GM19351 (cell line): ENCODE measurements at regions not wholly inside any gene's neighbourhood (a gene's known extent, or its start where the extent isn't known, plus 50 kb on each side); places are given as distances from the start of the nearest gene placed in this dataset.

Experiments used
- ATAC-seq: cut with Tn5 transposase; IDR thresholded peaks from one replicate; pipeline ENCODE4 v1.9.1; 2021; ENCODE audit warnings: mild to moderate bottlenecking, moderate library complexity; ENCODE audit not compliant: unreplicated experiment

DNA sequence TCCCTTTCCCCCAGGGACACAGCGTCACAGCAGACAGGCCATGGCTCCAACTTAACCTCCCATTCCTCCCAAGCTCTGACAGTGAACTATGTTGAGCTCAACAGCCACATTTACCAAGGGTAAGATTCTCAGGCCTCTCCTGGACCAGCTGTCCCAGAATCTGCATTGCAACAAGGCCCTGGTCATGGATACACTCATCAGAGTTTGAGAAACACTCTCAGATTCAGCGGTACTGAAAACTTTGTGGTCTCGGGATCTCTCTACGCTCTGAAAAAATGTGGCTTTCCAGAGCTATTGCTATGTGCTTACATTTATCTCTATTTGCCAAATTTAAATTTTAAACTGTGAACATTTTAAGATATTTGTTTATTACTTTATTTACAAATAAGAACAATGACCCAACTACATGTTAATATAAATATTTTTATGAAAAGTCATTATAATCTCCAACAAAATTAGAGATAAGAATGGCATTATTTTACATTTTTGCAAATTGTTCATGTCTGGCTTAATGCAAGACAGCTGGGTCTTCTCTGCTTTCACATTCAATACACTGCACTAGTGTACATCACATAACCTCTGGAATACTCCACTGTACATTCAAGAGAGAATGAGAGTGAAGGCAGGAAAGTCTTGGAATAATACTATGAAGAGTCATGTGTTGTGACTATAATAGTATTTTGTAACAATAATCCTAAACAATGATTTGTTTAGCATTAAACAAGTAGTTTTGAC is 190.9 kb upstream of the PITRM1 start:
- ATAC-seq: no peak

GRCh38 chr10:3362394-3362793 is 189.8 kb upstream of the PITRM1 start:
- no peak for ATAC-seq

GRCh38 chr10:3361640-3362039 is 189.1 kb upstream of the PITRM1 start:
- ATAC-seq: no peak

DNA sequence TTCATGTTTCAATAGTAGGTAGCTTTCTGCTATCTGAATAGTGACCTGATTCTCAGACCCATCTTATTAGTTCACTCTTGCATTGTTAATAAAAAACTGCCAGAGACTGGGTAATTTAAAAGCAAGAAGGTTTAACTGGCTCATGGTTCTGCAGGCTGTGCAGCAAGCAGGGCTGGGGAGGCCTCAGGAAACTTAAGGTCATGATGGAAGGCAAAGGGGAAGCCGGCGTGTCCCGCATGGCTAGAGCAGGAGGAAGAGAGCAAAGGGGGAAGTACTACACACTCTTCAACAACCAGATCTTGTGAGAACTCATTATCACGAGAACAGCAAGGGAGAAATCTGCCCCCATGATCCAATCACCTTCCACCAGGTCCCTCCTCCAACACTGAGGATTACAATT is 185.2 kb upstream of the PITRM1 start:
- no peak for ATAC-seq

DNA sequence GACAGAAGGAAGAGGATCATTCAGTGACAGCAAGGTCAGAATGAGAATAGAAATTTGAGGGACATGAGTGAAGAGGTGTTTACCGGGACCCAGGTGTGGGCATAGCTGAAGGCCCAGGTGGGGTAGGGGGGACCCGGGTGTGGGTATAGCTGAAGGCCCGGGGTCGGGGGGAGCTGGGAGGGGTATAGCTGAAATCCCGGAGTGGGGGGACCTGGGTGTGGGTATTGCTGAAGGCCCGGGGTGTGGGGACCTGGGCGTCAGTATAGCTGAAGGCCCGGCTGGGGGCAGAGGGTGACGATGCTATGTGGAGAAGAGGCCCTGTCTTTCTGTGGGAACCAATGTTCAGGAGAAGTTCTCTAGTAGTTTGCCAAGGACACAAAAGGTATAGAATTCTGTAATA is 183.0 kb upstream of the PITRM1 start:
- ATAC-seq: no peak

DNA sequence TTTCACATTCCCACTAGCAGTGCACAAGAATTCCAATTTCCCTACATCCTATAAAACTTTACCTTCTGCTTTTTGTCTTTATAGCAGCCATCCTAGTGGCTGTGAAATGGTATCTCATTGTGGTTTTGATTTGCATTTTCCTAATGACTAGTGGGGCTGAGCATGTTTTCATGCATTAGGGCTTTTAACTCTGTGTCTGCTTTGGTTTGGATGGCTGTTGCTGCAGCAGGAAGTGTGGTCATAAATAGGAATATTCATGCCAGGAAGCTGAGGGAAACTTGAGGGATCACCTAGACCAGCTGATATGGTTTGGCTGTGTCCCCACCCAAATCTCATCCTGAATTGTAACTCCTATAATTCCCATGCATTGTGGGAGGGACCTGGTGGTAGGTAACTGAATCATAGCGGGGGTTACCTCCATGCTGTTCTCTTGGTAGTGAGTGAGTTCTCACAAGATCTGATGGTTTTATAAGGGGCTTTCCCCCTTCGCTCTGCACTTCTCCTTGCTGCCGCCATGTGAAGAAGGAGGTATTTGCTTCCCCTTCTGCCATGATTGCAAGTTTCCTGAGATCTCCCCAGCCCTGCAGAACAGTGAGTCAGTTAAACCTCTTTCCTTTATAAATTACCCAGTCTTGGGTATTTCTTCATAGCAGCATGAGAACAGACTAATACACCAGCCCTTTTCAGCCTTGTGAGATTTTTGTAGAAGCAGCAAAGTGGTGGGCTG is 181.8 kb upstream of the PITRM1 start:
- no peak for ATAC-seq

GRCh38 chr10:3353235-3353634 is 180.7 kb upstream of the PITRM1 start:
- ATAC-seq: no peak

- ATAC-seq: no peak
Observed at GRCh38 chr10:3350617-3351258, 178.2 kb upstream of the PITRM1 start.

GRCh38 chr10:3350205-3350604 is 177.6 kb upstream of the PITRM1 start:
- no peak for ATAC-seq

- no peak for ATAC-seq
Observed at GRCh38 chr10:3348564-3348963, 176.0 kb upstream of the PITRM1 start.

GRCh38 chr10:3347413-3348182 is 175.0 kb upstream of the PITRM1 start:
- ATAC-seq: no peak

DNA sequence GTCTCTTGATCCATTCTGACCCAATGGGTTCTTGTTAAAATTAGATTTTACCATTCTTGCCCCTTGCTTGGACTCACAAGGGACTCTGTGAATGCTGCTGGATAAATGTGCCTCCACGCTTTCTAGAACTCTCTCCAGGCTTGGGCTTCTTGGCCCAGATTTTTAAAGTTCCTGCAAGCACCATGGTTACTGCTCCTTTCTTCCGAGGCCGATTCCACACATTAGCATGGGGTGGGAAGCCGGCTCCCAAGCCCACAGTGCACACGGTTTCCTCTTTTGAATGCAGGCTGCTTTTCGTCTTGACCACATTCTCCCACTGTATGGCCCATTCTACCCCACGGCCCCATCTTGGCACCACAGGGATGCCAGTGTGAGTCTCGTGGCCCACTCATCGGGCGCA is 174.3 kb upstream of the PITRM1 start:
- ATAC-seq: no peak

DNA sequence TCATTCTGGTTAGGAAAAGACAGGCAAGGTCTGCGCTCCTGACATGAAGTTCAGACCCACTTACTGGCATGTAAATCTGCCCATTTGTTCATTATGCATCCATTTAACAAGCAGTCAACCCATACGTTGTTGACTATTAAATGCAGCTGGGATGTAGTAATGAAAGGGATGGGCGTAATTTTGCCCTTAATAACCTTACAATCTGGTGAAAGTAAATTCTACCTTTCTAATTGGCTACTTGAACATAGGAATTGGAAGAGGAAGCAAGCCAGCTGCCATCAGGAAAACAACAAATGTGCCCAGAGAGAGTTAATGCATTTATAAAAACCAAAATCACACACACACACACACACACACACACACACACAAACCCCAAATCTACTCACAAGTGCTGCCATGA is 170.2 kb upstream of the PITRM1 start:
- no peak for ATAC-seq

DNA sequence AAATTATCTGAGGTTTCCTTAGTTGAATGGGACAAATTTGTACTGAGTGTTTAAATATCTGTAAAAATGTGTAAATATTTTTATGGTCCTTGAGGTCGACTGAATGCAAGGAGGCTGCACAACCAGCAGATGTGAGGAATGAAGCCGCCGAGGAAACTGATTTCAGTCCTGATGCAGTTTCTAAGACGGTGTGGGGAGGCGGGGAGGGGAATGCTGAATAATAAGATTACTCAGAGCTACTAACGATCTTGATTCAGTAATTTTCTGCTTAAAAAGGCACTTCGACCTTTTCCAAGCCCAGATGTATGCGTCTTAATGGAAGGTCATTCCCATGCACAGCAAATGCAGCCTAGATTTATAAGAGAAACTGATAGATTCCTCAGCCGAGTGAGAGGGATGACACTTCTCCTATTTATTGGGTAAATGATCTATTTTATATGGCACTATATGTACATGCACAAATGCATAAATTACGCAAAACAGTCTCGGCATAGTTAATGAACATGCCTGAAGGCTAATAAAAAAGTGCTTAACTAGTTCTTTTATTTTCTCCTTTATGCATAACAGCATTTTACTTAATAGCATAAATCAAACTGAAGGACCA is 167.6 kb upstream of the PITRM1 start:
- no peak for ATAC-seq

- no peak for ATAC-seq
Observed at GRCh38 chr10:3339531-3339950, 167.0 kb upstream of the PITRM1 start.

GRCh38 chr10:3339121-3339520 is 166.5 kb upstream of the PITRM1 start:
- ATAC-seq: no peak

DNA sequence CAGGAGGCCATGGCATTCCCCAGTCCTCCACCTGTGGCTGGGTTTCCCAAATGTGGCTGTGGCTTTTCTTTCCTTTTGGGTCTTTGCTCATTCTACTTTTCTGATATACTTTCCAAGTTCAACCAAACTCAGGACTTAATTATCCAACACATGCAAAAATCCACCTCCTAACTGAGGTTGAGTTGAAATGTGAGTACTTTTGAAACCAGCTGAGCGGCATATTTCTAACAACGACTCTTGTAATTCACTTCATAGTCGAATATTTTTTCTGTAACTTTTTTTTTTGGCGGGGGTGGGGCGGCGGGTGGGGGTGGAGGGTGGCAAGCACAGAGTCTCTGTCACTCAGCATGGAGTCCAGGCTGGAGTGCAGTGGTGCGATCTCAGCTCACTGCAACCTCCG is 165.2 kb upstream of the PITRM1 start:
- no peak for ATAC-seq

GRCh38 chr10:3336673-3337293 is 164.2 kb upstream of the PITRM1 start:
- ATAC-seq: no peak

DNA sequence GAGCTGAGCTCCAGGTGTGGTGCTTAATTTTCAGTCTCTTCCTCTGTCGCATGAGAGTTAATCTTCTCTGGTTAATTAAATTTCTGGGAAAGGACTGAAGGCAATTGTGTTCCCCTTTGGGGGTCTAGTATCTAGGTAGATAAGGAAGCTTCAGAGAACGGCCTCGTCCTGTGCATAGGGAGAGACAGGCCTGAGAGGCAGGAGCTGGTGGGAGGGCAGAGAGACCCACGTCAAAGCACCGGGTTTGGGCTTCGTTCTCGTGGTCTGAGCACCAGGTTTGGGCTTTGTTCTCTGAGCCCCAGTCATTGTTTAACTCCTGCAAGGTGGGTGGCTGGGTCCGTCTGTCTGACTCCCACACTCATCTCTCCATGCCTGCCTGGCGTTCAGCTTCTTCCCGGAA is 160.8 kb upstream of the PITRM1 start:
- ATAC-seq: no peak

- ATAC-seq: no peak
Observed at GRCh38 chr10:3331690-3332230, 159.2 kb upstream of the PITRM1 start.
